ENCODE measurements at regions not wholly inside any gene's neighbourhood (a gene's known extent, or its start where the extent isn't known, plus 50 kb on each side); places are given as distances from the start of the nearest gene placed in this dataset.

- TF ChIP-seq CTCF (IDR thresholded peaks at IDR 0.05; ENCODE audit: low read length) = no peak
- TF ChIP-seq EZH2 (IDR thresholded peaks at IDR 0.05; ENCODE audit: borderline replicate concordance, low read length) = no peak
These were observed 170.6 kb upstream of the GK2 start for GRCh38 chr4:79578606-79579005.
